NCI-H345 treated with DMSO at 0.1 percent for 48 hours (cell line): ENCODE measurements at regions not wholly inside any gene's neighbourhood (a gene's known extent, or its start where the extent isn't known, plus 50 kb on each side); places are given as distances from the start of the nearest gene placed in this dataset.
"Not testable (repeated sequence)": the region's sequence is repeated elsewhere in the genome, so short reads cannot be mapped to it uniquely, and the experiment has no call there.

Source experiments
- DNase-seq: peaks from one replicate; lab custom pipeline; 2025; ENCODE audit not compliant: unreplicated experiment; lab: John Stamatoyannopoulos, UW

DNA sequence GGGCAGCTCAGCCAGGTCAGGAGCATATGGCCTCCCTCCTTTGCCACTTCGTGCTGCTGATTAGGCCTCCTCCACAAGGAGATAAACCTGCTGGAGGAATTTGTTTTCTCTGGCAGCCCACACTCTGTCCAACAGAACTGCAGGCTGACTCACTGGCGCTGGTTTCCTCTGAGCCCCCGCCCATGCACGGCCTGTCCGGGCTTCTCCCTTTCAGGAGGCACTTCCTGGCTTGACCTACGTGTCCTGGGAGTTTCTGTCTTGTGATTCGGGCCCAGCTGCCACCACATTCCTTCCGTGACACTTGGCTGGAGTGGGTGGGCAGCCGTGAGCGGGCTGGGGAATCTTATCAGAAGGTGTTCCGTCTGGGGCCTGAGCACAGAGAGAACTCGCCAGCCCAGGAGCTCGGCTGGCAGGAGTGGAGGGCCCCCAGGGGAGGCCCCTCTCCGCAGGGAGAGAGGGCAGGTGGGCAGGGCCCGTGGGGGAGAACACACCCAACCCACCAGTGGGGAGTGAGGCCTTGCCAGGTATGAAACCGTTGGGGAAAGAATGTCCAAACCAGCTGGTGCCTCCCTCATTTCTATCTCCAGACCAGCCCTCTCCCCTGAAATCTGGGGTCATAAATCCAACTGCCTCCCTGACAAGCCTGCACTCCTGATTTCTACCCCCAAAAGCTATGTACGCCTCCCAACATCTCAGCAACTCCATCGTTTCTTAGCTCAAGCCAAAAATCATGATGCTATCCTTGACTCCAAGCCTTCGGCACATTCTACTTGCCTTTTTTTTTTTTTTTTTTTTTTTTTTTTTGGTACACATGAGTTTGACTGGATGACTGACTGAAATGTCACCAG is 110.6 kb upstream of the MEF2A start:
- DNase-seq, result no peak

- DNase-seq, result no peak
Measured at GRCh38 chr15:99455789-99456160, 110.0 kb upstream of the MEF2A start.

DNA sequence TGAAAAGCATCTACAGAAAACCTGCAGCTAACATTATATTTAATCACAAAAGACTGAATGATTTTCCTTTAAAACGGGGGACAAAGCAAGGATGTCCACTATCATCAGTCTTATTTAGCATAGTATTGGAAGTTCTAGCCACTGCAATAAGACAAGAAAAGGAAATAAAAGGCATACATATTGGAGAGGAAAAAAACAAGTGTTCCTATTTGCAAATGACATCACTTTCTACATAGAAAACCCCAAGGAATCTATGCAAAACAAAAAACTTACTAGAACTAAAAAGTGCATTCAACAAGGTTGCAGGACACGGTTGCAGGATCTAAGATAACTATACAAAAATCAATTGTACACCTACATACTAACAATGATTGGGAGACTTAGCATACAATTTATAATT is 101.6 kb upstream of the MEF2A start:
- no peak for DNase-seq

DNA sequence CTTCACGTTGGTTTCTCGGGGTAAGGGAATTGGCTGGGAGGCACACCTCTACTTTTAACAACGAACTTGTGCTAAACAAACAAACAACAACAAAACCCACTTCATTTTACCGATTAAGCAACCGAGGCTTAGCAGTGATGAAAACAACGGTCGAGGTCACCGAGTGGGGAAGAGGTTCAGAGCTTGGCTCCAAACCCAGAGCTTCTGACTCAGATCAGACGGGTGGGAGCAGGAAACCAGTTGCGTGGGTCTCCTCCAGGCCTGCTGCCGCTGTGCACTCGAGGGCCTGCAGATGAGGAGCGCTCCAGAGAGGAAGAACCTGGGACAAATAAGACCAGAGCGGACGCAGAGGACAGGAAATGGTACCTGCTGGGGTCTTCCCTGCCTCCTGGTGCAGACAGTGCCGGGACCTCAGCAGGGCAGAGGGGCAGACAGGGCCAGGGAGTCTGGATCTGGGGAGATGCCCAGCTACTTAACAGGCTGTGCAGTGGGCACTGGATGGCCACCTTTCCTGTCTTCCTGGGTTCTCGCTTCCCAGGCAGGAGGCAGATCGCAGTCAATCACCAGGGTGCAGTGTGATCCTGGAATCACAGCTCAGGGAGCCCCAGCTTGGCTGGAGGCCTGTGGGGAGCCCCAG is 99.0 kb upstream of the MEF2A start:
- DNase-seq, result no peak

DNA sequence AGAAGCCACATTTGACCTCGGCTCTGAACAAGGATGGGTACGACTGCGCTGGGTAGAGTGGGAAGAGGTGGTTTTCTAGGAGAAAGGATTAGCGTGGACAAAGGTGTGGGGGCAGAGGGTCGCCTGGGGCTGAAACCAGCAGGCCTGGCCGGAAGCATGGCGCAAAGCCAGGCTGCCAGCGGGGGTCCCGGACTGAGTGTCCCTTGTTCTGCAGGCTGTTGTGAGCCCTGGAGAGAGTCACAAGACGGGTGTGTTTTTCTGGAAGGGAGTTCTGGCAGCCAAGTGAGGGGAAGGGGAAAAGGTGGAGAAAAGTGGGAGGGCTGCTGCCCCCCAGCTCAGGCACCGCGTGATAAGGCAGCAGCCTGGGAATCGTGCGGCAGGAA is 98.5 kb upstream of the MEF2A start:
- no peak for DNase-seq

DNA sequence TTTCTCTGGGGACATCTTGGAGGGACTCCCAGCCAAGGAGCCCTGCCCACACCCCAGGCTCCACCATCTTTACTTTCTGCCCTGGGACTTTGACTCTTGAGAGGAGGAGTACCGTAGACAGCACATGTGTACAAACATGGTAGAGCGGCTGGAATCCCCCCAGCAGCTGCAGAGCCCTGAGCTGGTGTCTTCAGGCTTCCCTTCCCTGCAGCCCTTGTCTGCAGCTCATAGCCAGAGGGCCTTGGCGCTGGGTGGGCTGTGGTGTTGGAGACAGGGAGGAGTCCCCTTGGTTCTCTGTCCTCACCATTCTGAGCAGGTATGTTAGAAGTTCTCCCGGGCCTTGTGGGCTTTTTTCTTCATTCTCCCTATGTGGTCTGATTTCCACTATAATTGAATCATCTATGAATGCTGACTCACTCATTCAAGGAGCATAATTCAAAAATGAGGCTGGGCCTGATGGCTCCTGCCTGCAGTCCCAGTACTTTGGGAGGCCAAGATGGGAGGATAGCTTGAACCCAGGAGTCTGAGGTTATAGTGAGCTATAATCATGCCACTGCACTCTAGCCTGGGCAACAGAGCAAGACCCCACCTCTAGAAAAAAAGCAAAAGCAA is 97.8 kb upstream of the MEF2A start:
- DNase-seq, result no peak

DNA sequence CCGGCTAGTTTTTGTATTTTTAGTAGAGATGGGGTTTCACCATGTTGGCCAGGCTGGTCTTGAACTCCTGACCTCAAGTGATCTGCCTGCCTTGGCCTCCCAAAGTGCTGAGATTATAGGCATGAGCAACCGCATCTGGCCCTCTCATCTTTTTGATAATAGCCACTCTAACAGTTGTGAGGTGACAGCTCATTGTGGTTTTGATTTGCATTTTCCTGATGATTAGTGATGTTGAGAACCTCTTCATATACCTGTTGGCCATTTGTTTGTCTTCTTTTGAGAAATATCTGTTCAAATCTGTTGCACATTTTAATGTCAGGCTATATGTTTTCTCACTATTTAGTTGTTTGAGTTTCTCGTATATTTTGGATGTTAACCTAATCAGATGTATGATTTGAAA is 95.6 kb upstream of the MEF2A start:
- DNase-seq, result not testable (repeated sequence)

DNA sequence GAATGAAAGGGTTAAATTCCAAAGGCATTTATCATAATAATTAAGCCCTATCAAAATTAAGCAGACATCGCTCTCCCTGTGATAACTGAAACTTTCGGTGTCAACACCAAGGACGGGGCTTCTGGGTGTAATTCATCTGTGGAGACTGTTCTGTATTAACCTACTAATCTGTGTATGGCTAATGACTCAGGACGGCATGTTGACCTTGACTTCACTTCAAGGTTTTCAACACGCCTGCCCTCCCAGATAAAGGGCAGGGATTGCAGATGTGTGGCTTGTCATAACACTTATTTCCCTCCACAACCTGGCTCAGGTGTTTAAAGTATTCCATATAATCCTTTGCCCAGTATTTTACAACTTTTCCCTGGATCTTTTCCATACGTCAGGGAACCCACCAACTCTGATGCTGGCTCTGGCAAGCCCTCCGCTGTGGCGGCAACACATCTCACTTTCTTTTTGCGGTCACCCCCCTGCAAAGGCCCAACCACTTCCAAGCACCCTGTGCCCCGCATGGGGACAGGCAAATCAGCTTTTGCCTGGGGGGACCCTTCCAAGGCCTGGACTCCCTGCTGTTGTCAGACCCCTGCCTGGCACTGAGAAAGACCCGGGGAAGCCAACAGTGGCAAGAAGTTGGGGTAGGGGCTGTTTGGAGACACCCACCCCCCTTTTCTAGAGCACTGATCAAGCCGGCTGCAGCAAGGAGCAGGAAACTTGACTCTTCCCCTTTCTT is 93.2 kb upstream of the MEF2A start:
- no peak for DNase-seq

- no peak for DNase-seq
Measured at GRCh38 chr15:99473981-99474906, 91.5 kb upstream of the MEF2A start.

DNA sequence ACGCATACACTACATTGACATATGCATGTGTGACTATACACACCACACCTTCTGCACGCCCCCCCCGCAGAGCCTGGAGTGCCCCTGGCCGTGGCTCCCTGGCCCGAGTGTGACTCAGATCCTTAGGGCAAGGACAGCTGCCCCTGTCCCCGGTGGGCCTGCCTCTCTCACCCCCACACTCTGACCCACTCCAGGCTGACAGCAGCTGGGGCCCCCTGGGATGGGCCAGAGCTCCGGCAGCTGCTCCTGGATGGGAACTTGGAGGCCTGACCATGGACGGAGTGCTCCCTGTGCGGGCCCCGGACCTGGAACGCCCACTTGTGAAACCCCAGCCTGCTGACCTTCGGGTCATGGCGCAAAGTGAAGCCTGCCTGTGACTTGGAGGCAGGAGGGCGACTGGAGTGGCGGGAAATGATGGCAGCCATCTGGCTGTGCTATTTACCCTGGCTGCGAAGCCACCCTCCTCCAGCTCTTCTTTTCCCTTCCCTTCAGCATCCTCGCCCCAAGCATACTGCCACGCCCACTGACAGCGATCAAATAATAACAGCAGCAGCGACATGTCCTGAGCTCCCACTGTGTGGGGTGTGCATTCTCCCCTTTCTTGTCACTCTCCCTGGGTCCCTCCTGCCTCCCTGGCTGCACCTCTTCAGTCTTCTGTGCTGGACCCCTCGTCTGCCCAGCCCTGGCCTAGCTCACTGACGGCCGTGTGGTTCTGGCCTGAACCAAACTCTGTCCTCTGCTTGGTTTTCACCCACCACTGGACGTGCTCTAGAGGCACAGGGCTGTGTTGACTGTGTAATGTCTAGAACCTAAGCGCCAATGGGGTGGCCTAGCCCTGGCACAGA is 90.7 kb upstream of the MEF2A start:
- no peak for DNase-seq

DNA sequence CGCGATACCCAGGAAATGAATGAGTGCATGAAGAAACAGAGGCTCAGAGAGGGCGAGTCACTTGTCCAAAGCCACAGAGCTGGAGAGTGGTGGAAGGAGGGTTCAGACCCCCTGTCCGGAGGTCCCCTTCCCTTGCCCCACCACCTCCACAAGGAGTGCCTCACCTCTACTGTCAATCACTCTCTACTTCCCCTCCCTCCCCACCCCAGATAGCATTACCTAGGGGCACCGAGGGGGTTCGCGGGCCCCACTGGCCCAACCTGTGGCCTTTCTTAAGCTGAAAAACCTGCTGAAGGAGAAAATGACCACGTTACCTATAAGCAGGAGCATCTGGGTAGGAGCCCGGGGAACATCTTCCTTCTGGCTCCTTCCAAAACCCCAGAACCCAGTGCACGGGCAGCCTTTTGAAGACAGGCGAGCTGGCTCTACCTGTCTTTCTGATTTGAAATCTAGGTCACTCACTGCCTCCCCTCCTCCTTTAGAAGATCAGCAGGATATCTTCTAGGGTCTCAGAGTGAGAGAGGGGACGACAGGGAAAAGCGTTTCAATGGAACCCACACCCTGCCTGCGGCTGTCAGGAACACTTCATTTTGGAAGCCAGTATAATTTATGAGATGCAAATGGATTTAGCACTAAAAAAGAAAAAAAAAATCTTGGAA is 89.9 kb upstream of the MEF2A start:
- no peak for DNase-seq

DNA sequence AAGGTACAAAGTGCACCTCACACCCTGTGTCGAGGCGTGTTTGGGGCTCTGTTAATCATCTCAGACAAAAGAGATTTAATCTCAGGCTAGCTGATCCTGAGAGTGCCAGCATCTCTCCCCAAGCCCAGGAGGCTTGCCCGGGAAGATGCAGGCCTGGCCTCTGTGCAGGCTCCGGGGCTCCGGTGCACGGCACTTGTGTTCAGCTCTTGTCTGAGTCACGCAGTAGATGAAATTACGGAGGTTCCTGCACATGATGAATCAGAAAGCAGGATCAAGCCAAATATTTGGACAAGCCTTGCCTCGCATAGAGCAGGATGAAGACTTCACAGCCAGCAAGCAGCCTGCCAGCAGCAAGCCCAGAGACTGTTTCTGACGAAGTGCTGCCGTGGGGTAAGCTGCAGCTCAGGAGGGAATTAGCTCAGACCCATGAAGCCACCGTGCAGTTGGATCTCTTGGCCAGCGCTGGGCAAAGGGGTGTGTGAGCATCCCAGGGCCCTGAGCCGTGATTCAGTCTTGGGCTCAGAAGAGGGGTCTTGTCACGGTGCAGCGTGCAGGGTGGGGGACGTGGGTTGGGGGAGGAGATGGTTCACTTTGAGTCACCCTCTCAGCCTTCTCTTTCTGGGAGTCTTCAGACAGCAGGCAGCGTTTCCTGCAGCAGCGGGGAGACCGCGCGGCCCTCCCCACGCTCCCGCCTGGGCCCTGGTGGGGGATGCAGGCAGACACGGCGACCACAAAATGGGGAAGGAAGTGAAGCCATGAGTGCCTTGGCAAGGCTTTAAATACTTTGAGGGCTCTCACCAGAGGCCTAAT is 89.2 kb upstream of the MEF2A start:
- no peak for DNase-seq

DNA sequence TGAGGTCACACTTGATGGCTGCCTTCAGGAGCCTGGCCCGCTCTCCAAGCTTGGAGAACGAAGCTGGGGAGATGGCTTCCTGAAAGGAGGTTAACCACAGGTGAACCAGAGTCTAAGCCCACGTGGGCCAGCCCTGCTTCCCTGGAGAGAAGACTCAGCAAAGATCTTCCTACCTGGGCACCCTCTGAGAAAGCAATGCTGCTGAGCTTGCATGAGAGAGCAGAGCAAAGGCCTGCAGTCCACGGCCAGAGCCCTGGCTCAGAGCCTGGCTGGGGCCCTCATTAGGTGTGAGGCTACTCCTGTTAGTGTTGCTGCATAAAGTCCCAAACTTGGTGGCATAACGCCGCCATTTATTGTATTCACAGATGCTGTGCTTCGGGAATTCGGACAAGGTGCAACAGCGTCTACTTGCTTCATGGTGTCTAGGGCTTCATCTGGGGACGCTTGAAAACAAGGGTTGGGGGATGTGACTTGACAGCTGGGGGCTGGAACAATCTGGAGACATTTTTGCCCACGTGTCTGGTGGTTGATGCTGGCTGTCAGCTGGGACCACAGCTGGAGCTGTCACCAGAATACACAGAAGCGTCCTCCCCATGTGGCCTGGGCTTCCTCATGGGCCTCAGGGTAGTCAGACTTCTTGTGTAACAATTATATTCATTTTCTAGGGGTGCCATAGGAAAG is 87.9 kb upstream of the MEF2A start:
- no peak for DNase-seq

GRCh38 chr15:99478977-99479376 is 86.8 kb upstream of the MEF2A start:
- no peak for DNase-seq

DNA sequence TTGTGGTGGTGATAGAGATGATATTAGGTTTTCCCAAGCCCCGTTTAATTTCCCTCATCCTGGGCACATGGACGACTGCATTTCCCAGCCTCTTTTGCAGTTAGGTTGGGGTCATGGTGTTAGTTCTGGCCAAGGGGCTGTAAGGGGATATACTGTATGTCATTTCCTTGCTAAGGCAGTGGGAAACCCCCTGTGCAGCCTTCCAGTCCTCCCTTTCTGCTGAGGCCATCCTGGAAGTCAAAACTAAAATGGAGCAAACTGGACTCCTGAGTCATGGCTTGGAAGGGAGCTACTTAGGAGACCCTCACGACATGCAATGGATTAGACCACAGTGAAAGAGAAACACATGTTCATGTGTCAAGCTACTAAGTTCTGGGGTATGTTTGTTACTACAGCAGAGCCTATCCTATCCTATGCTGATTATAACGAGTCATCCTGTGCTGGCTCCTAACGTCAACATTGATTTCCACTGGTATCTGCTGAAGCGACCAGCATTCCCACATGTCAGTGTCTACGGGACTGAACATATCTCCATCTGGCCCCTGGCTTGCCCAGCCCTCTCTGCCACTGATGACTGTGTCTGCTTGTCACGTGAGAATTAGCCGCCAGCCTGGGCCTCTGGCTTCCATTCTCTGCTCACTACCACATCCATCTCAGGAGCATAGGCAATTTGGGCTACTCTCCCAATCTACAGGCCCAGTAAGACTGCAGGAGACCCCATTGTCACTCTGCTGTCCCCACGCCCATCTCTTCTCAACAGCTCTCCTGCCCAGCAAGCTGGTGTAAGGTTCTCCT is 85.6 kb upstream of the MEF2A start:
- no peak for DNase-seq

GRCh38 chr15:99481113-99481950 is 84.5 kb upstream of the MEF2A start:
- no peak for DNase-seq
